LNCAP (cell line): ENCODE measurements at regions not wholly inside any gene's neighbourhood (a gene's known extent, or its start where the extent isn't known, plus 50 kb on each side); places are given as distances from the start of the nearest gene placed in this dataset.

ENCODE experiments used
- CTCF ChIP-seq: fragments of 450-650 bp; IDR thresholded peaks from 2 replicates; pipeline ENCODE4 v1.5.1; 2017; ENCODE audit warnings: mild to moderate bottlenecking

GRCh38 chr3:83956431-83956830 is 1002.4 kb upstream of the CADM2 start:
- TF ChIP-seq CTCF: no peak

- peak; percentile 34; the same call in 1 of the 2 replicates for TF ChIP-seq CTCF
These were observed 990.4 kb upstream of the CADM2 start for GRCh38 chr3:83968356-83968755.

- no peak for TF ChIP-seq CTCF
These were observed 987.1 kb upstream of the CADM2 start for GRCh38 chr3:83971666-83972065.

- TF ChIP-seq CTCF: no peak
These were observed 950.2 kb upstream of the CADM2 start for GRCh38 chr3:84008623-84009022.

GRCh38 chr3:84023842-84024241 is 934.9 kb upstream of the CADM2 start:
- TF ChIP-seq CTCF: no peak

GRCh38 chr3:84039099-84039498 is 919.7 kb upstream of the CADM2 start:
- no peak for TF ChIP-seq CTCF

GRCh38 chr3:84042399-84043106 is 916.2 kb upstream of the CADM2 start:
- no peak for TF ChIP-seq CTCF

GRCh38 chr3:84066915-84067314 is 891.9 kb upstream of the CADM2 start:
- no peak for TF ChIP-seq CTCF
